MG63 (cell line): ENCODE measurements at regions not wholly inside any gene's neighbourhood (a gene's known extent, or its start where the extent isn't known, plus 50 kb on each side); places are given as distances from the start of the nearest gene placed in this dataset.

Source experiments
- DNase-seq: peaks from one replicate; pipeline ENCODE4 v3.0.0-alpha.2; 2020
- H3K27me3 ChIP-seq: fragments of 250-450 bp; sonication (Bioruptor Pico); 2 replicates; pipeline ENCODE4 v1.5.1; 2020; ENCODE audit warnings: mild to moderate bottlenecking, moderate library complexity
- H3K36me3 ChIP-seq: fragments of 250-450 bp; sonication (Bioruptor Pico); 2 replicates; pipeline ENCODE4 v1.5.1; 2020; ENCODE audit warnings: mild to moderate bottlenecking, moderate library complexity
- H3K4me3 ChIP-seq: fragments of 250-450 bp; sonication (Bioruptor Pico); 2 replicates; pipeline ENCODE4 v1.5.1; 2020; ENCODE audit warnings: mild to moderate bottlenecking, moderate library complexity
- H3K9me3 ChIP-seq: fragments of 250-450 bp; sonication (Bioruptor Pico); 2 replicates; pipeline ENCODE4 v1.5.1; 2020; ENCODE audit warnings: mild to moderate bottlenecking, moderate library complexity

DNA sequence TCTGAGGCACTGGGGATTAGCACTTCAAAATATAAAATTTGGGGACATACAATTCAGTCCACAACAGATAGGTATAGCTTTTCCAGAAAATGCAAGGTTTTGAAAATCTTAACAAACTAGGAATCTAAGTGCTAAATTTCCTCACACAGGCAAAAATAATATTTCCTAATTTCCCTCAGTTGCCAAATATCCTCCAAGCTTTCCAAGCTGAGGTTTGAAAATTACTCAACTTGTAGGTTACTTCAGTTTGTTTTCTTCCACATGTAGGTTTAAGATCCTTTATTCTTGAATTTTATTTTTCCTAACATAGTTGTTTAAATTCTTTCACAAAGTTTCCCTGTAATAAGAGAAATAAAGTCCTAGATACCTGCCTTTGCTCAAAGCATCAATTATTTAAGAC lies 192.9 kb upstream of the NRXN1 start:
- Histone ChIP-seq H3K36me3 (no peaks in the 10 kb centered on the region), H3K27me3 (no peaks in the 10 kb centered on the region), H3K4me3 (no peak overlapping the region), H3K9me3 (no peaks in the 10 kb centered on the region)
- DNase-seq = no peak

DNA sequence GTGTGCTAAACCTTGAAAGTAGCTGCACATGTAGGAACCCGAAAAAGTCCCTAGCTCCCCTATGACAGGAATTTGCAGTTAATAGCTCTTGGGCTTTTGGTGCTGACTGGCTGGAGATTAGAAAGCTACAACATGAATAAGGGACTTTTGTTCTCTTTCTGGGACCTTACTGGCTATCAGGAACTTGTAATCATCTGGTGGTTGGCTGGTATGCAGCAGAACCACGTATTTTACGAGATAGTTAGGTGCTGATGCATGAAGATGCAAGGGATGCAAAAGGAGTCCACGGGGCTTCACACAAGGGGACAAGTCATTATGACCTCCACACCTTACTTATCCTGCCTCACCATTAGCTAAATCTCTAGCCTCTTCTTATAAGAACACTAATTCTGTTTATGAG lies 190.2 kb upstream of the NRXN1 start:
- Histone ChIP-seq H3K36me3 (no peaks in the 10 kb centered on the region), H3K9me3 (peaks cover 3% of the 10 kb centered on the region; the same call in 1 of the 2 replicates), H3K4me3 (no peak overlapping the region), H3K27me3 (no peaks in the 10 kb centered on the region)
- DNase-seq = no peak

DNA sequence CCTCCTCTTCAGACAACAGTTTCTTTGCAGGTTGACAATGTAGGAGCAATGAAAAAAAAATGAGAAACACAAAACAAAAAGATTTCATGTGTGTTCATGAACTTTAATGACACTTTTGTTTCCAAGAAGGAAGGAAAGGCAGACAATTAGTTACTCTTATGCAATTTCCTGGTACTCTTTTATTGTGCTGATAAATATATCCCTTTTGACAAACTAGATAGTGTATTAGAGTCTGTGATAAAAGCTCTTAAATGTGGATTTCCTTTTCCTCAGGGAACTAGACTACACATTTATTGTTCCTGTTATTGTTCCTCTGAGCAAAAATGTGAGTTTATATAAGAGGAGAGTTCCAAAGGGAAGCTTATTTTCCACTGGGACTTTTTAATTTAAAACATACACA lies 188.7 kb upstream of the NRXN1 start:
- H3K4me3 ChIP-seq = no peak overlapping the region

DNA sequence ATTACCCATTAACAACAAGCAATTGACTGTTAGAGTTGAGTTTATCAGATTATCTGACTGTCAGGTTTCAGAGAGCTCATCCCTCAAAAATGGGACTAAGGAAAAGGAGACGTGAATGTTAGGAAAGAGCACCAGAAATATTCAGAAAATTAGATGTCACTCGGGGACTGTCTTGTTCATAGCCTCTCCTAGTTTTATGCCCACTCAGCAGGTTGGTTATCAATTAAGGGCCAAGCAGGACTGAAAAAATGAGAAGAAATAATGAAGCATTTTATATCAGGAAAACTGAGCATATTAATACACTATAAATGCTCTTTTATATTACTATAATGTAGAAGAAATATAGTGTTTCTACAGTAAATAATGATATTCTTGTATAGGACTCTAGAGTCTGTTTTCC lies 188.1 kb upstream of the NRXN1 start:
- H3K4me3 ChIP-seq = no peak overlapping the region
- DNase-seq = no peak
- H3K27me3 ChIP-seq = no peaks in the 10 kb centered on the region
- H3K9me3 ChIP-seq = peaks cover 3% of the 10 kb centered on the region; the same call in 1 of the 2 replicates
- no peaks in the 10 kb centered on the region for H3K36me3 ChIP-seq

More for the DNA sequence above, 188.7 kb upstream of the NRXN1 start:
- no peak for DNase-seq
- no peaks in the 10 kb centered on the region for H3K36me3 ChIP-seq
- H3K9me3 ChIP-seq = peaks cover 3% of the 10 kb centered on the region; the same call in 1 of the 2 replicates
- H3K27me3 ChIP-seq = no peaks in the 10 kb centered on the region

DNA sequence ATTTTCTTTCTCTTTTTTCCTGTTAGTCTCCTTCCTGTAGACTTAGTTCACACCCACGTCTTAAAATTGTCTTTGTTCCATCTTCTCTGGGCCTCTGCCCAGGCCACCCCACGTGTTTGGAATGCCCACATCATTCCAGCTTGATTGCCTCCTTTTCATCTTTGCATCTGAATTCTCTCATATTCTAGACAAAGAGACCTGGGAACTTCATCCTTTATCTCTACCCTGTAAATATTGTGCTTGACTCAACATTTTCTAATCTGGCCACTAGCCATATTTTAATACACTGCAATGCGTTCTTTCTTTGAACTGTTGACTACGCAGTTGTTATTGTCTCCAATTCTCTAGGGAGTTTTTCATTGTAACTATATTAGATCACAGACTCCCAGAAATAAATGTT lies 187.5 kb upstream of the NRXN1 start:
- H3K4me3 ChIP-seq = no peak overlapping the region
- DNase-seq = peak; percentile 52
- H3K27me3 ChIP-seq = no peaks in the 10 kb centered on the region
- peaks cover 3% of the 10 kb centered on the region; the same call in 1 of the 2 replicates for H3K9me3 ChIP-seq
- no peaks in the 10 kb centered on the region for H3K36me3 ChIP-seq

DNA sequence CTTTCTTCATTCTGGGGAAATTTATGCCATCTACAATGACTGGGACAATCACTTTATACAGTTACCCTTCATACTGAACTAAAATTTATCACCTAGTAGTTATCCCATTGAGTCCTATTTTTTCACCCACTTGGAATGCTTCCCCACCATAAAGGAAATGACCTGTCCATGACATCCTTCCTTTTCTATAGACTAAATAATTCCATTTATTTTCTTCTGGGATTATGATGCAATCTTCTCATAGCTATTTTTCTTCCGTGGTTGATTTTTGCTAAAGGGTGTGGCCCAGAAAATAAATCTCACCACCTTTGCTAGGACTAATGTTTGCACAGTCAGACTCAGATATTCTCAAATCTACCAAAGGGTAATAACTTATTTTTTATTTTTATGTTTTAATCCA lies 186.1 kb upstream of the NRXN1 start:
- no peaks in the 10 kb centered on the region for H3K27me3 ChIP-seq
- DNase-seq = no peak
- H3K9me3 ChIP-seq = peaks cover 3% of the 10 kb centered on the region; the same call in 1 of the 2 replicates
- H3K36me3 ChIP-seq = no peaks in the 10 kb centered on the region
- H3K4me3 ChIP-seq = no peak overlapping the region

DNA sequence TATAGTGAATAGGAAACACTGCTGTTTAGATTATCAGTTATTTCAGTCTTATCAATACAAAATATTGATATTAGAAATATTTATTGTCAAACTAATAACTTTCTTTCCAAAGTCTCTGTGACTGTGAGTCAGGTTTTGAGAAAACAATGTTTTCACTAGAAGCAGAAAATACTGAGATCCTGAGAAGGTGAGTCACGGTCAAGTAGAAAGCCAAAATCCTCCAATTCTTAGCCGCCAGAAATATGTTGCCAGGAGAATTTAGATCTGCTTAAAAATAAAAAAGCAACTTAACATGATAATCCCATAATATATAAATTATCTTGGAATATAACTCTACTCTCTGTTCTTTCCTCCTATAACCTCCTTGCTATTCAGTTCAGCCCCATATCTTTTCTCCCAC lies 181.9 kb upstream of the NRXN1 start:
- peaks cover 3% of the 10 kb centered on the region for H3K9me3 ChIP-seq
- H3K4me3 ChIP-seq = no peak overlapping the region
- no peak for DNase-seq
- no peaks in the 10 kb centered on the region for H3K36me3 ChIP-seq
- no peaks in the 10 kb centered on the region for H3K27me3 ChIP-seq

DNA sequence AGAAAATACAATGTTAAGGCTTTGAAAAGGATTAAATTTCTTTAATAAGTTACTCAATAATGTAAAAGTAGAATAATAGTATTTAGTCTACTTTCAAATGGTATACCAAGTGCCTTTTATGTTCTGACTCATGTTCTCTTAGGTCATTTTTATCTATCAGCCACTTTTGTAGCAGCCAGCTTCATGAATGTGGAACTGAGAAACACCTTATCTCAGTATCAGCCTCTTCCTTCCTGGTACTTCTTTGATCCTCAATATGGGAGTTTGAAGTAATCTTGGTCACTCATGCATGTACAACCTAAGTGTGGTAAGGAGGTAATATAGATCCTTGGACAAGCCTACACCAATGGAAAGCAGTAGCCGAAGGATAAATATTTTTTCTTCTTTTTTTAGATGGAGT lies 180.4 kb upstream of the NRXN1 start:
- H3K9me3 ChIP-seq = no peaks in the 10 kb centered on the region; the same call in 1 of the 2 replicates
- DNase-seq = no peak

DNA sequence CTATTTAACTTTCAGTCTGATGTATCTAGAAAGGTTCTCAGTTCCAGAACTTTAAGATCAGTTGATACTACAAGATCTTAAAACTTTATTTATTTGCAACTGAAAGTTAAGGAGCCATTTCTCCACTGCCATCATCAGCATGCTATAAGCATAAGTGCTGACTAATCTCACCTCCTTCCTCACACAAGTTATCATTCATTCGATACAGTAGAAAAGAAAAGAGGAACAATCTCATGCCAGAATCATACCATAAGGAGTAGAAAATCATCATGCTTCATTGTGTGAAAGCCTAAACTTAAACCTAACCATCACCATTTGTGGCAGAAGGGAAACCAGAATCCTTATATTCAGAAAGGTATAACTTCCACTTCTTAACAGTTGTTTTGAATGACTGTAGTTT lies 176.6 kb upstream of the NRXN1 start:
- no peaks in the 10 kb centered on the region; the same call in 1 of the 2 replicates for H3K9me3 ChIP-seq
- DNase-seq = no peak
- no peaks in the 10 kb centered on the region for H3K36me3 ChIP-seq
- H3K27me3 ChIP-seq = no peaks in the 10 kb centered on the region
- no peak overlapping the region for H3K4me3 ChIP-seq

More for the DNA sequence above, 180.4 kb upstream of the NRXN1 start:
- Histone ChIP-seq H3K4me3 (no peak overlapping the region), H3K27me3 (no peaks in the 10 kb centered on the region), H3K36me3 (no peaks in the 10 kb centered on the region)

DNA sequence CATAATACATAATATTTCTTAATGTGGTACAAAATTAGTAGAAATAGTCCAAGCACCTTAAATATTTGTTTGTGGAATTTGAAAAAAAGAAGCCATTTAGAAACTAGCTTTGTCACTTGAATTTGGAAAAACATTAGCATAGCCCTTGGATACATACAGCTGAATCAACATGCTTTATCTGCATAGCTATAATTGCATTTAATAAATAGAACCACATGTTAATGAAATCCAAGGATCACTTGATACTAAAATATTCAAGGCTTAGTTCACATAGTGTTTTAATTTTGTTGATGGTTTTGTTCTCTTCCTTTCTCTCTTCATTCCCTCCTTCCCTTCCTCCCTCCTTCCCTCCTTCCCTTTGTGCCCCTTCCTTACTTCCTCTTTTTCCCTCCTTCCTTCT lies 169.4 kb upstream of the NRXN1 start:
- Histone ChIP-seq H3K27me3 (no peaks in the 10 kb centered on the region), H3K9me3 (no peaks in the 10 kb centered on the region), H3K36me3 (no peaks in the 10 kb centered on the region), H3K4me3 (no peak overlapping the region)
- DNase-seq = no peak

DNA sequence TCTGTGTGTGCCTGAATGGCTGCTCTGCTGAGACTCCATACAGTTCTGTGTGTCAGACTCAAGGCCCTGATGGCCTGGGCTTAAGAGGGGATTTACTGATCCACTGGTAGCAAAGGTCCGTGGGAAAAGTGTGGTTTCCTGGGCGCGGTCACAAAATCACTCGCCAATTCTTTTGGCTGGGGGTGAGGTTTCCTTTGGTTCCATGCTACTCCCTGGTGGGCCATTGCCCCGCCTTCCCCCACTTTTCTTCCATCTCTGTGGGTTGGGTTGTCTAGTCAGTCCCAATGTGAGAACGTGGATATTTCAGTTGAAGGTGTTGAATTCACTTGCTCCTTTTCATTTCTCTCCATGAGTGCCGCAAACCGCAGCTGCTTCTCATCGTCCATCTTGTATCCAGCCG lies 162.7 kb upstream of the NRXN1 start:
- Histone ChIP-seq H3K36me3 (no peaks in the 10 kb centered on the region), H3K4me3 (no peak overlapping the region)
- no peak for DNase-seq

DNA sequence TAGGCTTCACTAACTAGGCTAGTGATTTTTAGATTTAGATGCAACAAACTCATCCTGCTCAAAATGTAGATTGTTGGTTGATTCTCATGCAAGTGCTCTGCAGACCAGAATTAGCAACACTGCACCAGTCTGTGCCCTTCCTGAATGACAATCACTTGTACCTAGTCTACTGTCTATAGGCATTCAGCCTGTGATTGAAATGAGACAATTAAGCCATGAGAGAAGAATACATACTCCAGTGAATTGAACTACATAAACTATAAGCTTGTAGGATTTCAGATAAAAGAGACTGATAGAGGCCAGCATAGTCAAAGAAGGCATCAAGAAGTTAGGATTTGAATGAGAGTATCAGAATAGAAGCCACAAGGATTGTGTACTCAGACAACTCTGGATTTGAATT lies 138.3 kb upstream of the NRXN1 start:
- no peak overlapping the region for H3K4me3 ChIP-seq
- no peaks in the 10 kb centered on the region for H3K36me3 ChIP-seq
- no peak for DNase-seq
- no peaks in the 10 kb centered on the region for H3K27me3 ChIP-seq
- H3K9me3 ChIP-seq = no peaks in the 10 kb centered on the region

More for the DNA sequence above, 162.7 kb upstream of the NRXN1 start:
- H3K9me3 ChIP-seq = no peaks in the 10 kb centered on the region
- H3K27me3 ChIP-seq = no peaks in the 10 kb centered on the region

DNA sequence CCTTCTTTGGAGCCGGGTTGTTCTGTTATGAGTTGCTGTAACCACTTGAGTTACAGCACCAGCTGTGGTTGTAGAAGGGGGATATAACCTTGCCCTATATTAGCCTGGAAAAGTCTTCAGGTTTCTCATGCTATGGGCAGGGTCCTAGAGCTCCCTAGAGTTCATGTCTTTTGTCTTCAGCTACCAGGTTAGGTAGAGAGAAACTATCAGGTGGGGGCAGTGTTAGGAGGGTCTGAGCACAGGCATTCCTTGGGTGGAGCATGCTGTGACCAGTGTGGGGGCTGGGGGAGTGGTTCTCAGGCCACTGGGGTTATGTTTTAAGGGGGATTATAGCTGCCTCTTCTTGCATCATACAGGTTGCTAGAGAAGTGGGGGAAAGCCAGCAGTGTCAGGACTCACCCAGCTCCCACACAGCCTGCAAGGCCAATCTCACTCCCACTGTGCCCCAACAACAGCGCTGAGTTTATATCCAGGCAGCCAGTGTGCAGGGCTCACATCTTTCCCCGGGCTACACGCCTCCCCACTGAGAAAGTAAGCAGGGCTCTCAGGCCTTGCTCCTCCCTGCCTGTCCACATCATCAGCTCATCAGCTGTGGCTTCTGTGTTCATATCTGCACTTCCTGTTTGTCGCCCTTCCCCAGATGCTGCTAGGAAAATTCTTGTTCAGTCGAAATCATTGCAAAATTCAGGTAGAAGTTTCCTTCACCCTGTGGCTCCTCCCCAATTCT lies 133.8 kb upstream of the NRXN1 start:
- no peak for DNase-seq
- Histone ChIP-seq H3K27me3 (no peaks in the 10 kb centered on the region), H3K4me3 (no peak overlapping the region), H3K36me3 (no peaks in the 10 kb centered on the region), H3K9me3 (no peaks in the 10 kb centered on the region)

DNA sequence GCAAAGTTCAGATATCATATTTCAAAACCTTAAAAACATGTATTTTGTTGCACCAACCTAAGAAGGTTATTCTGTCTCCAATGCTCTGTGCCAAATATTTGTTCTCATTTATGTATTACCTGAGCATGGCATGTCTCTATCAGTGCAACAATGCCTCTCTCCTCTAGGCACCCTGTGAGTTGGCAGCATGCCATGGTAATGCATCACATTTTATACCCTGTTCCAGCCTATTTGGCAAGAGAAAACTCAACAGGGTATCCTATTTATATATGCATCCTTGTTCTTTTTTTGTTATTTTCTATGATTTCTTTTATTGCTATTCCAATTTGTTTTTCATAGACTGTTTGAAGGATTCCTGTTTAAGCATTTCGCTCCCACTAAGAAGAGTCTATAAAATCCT lies 126.3 kb upstream of the NRXN1 start:
- no peak for DNase-seq
- no peaks in the 10 kb centered on the region for H3K36me3 ChIP-seq
- H3K9me3 ChIP-seq = no peaks in the 10 kb centered on the region
- no peaks in the 10 kb centered on the region for H3K27me3 ChIP-seq
- H3K4me3 ChIP-seq = no peak overlapping the region

DNA sequence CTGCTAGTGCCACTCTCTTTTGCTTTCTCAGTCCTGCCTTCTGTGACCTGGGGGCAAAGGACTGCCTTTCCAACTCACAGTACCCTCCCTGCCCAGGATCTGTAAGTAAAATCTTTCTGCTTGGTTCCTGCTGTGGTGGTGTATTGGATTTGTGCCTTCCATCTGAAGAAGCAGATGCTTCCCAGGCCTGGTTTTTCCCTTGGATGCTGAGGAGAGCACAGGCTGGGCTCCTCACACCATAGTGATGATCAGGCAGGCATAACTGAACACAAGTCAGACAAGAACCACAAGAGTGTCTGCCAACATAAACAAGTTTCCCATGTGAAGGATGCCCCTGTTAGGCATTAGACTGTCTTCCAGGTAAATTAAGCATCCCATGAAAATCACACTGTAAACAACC lies 121.3 kb upstream of the NRXN1 start:
- DNase-seq = peak; percentile 7
- no peak overlapping the region for H3K4me3 ChIP-seq
- H3K27me3 ChIP-seq = no peaks in the 10 kb centered on the region
- H3K9me3 ChIP-seq = no peaks in the 10 kb centered on the region
- no peaks in the 10 kb centered on the region for H3K36me3 ChIP-seq

DNA sequence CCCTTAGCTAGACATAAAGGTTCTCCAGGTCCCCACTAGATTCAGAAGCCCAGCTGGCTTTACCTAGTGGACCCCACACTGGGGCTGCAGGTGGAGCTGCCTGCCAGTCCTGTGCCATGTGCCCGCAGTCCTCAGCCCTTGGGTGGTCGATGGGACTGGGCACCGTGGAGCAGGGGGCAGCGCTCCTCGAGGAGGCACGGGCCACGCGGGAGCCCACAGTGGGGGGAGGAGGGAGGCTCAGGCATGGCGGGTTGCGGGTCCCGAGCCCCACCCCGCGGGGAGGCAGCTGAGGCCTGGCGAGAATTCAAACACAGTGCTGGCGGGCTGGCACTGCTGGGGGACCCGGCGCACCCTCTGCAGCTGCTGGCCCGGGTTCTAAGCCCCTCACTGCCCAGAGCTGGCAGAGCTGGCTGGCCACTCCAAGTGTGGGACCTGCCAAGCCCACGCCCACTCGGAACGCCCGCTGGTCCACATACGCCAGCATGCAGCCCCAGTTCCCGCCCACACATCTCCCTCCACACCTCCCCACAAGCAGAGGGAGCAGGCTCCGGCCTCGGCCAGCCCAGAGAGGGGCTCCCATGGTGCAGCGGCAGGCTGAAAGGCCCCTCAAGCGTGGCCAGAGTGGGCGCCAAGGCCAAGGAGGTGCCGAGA lies 119.7 kb upstream of the NRXN1 start:
- Histone ChIP-seq H3K9me3 (no peaks in the 10 kb centered on the region), H3K4me3 (no peak overlapping the region), H3K36me3 (no peaks in the 10 kb centered on the region), H3K27me3 (no peaks in the 10 kb centered on the region)
- no peak for DNase-seq

DNA sequence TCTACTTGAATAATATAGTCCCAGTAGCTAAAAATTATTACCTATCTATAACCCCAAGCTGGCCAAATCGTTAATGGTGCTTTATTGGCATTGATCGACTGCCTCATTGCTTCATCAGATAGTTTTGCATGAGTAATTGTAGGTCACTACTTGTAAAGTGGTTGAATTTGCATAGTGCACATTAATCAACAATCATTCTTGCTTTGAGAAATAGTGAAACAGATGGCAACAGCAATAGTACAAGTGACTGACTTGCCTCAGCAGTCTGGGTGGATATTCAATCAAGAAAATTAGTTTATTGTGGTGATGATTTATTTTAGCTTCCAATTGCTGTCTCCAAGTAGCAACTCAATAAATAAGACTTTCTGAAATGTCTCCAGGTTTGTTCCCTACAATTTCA lies 117.8 kb upstream of the NRXN1 start:
- Histone ChIP-seq H3K9me3 (no peaks in the 10 kb centered on the region), H3K36me3 (no peaks in the 10 kb centered on the region), H3K4me3 (no peak overlapping the region)

DNA sequence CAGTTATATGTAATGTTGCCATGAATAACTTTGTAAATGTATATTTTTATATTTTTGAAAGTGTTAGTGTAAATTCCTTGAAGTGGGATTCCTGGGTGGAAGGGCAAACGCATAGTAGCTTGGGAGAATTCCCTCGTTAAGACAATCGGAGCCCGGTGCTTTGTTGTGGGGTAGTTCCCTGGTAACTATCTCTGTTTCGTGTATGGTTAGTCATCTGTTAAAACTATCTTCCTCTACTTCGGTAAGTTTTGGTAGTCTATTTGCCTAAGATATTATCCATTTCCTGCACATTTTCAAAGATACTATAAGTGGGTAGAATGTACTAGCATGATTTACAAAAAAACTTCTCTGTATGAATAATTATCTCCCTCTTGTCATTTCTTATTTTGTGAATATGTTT lies 113.8 kb upstream of the NRXN1 start:
- Histone ChIP-seq H3K4me3 (no peak overlapping the region), H3K9me3 (no peaks in the 10 kb centered on the region), H3K36me3 (no peaks in the 10 kb centered on the region), H3K27me3 (no peaks in the 10 kb centered on the region)
- DNase-seq = no peak

More for the DNA sequence above, 117.8 kb upstream of the NRXN1 start:
- no peak for DNase-seq
- H3K27me3 ChIP-seq = no peaks in the 10 kb centered on the region
